ENCODE measurements at regions not wholly inside any gene's neighbourhood (a gene's known extent, or its start where the extent isn't known, plus 50 kb on each side); places are given as distances from the start of the nearest gene placed in this dataset.

DNA sequence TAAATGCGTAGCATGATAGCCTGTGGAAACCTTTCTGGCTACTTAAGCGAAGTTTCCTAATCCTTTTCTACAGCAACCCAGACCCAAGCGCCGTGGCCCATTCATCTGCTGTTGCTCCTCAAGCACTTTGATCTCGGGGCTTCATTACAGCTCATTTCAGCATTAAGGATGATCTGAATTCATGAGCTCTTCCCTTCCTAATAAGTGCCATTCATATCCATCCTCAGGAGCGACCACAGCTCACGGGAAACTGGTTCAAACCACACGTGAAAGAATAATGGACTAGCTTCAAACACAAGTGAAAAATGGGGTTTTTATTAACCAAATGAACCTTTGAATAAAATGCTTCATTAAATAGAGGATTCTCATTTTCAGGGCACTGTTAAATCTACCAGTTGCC, 202.6 kb upstream of the LEF1 start:
- no peak overlapping the region for H3K4me2 ChIP-seq (ENCODE audit: low read depth, low read length)
- TF ChIP-seq, protein P1, sequence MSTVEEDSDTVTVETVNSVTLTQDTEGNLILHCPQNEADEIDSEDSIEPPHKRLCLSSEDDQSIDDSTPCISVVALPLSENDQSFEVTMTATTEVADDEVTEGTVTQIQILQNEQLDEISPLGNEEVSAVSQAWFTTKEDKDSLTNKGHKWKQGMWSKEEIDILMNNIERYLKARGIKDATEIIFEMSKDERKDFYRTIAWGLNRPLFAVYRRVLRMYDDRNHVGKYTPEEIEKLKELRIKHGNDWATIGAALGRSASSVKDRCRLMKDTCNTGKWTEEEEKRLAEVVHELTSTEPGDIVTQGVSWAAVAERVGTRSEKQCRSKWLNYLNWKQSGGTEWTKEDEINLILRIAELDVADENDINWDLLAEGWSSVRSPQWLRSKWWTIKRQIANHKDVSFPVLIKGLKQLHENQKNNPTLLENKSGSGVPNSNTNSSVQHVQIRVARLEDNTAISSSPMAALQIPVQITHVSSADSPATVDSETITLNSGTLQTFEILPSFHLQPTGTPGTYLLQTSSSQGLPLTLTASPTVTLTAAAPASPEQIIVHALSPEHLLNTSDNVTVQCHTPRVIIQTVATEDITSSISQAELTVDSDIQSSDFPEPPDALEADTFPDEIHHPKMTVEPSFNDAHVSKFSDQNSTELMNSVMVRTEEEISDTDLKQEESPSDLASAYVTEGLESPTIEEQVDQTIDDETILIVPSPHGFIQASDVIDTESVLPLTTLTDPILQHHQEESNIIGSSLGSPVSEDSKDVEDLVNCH (CRISPR knock-in tag; IDR thresholded peaks at IDR 0.05), result no peak
- TF ChIP-seq, protein P2, sequence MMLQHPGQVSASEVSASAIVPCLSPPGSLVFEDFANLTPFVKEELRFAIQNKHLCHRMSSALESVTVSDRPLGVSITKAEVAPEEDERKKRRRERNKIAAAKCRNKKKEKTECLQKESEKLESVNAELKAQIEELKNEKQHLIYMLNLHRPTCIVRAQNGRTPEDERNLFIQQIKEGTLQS (CRISPR knock-in tag; IDR thresholded peaks at IDR 0.05), result no peak
- TF ChIP-seq RAD51 (IDR thresholded peaks at IDR 0.05; ENCODE audit: borderline replicate concordance), result no peak
- no peak for TF ChIP-seq ZNF552 (CRISPR knock-in tag; IDR thresholded peaks at IDR 0.05; ENCODE audit: borderline replicate concordance)
- TF ChIP-seq MZF1 (CRISPR knock-in tag; IDR thresholded peaks at IDR 0.05; ENCODE audit: borderline replicate concordance), result no peak
- no peak overlapping the region for H2AFZ ChIP-seq (ENCODE audit: low read length)
- no peaks in the 10 kb centered on the region for H3K79me2 ChIP-seq (ENCODE audit: insufficient read depth, low read length)
- ChIA-PET CTCF (ENCODE audit: low intra/inter-chr PET ratio, low total read pairs) (no interaction called here), POLR2A (no interaction called here)
- in situ Hi-C loops (cut with HindIII; ENCODE audit: extremely low pct_ligation_motif_present, low pct_unique_long_range_greater_than_20kb), result no loop called here
- H3K4me3 ChIP-seq (replicated peaks in 1 of 3; ENCODE audit: insufficient read depth in 1 of 3, low read depth in 2 of 3, low read length in 3 of 3), result no peak overlapping the region
- ATAC-seq, result no peak
- 11% methylated on average over 8 of the region's 8 CpGs for WGBS (ENCODE audit: low lambda C conversion rate)
- no peak overlapping the region for H3K27ac ChIP-seq (ENCODE audit: extremely low read length, insufficient read depth, low read length)
- peaks cover 2 to 15% of the 10 kb centered on the region in 2 experiments; a peak in 2 of 5 replicates for H3K27me3 ChIP-seq (ENCODE audit: control insufficient read depth in 1 of 2, insufficient read depth in 2 of 2, low read length in 2 of 2)
- no peaks in the 10 kb centered on the region for H3K36me3 ChIP-seq (replicated peaks in 1 of 2; ENCODE audit: control insufficient read depth in 1 of 2, insufficient read depth in 2 of 2, low read length in 2 of 2)
- H3K4me1 ChIP-seq (ENCODE audit: insufficient read depth, low read length), result no peaks in the 10 kb centered on the region
- DNase-seq (ENCODE audit: low spot score), result no peak
- no peak for FAIRE-seq
- no peaks in the 10 kb centered on the region for H4K20me1 ChIP-seq (ENCODE audit: insufficient read depth, low read length)
- H3K9ac ChIP-seq (ENCODE audit: insufficient read depth, low read depth, low read length), result no peak overlapping the region
- intact Hi-C loops (cut with micrococcal nuclease; ENCODE audit: unreplicated experiment), result no loop called here
- BruUV-seq (replicated peaks), result no TSS peak
- no peaks in the 10 kb centered on the region for H3K9me3 ChIP-seq (ENCODE audit: low read length)
